Activated naive CD4-positive, alpha-beta T cell treated with anti-CD3 and anti-CD28 coated beads, Interleukin-2, amount 50 U/mL, for 72 hours (primary cell): ENCODE measurements at regions not wholly inside any gene's neighbourhood (a gene's known extent, or its start where the extent isn't known, plus 50 kb on each side); places are given as distances from the start of the nearest gene placed in this dataset.

ENCODE experiments used
- ATAC-seq, 2 donors: fragments of 150-1000 bp; cut with Tn5 transposase; 2 replicates each; pipeline ENCODE4 v1.10.0; 2021; ENCODE audit warnings: mild to moderate bottlenecking in 2 of 2, moderate library complexity in 2 of 2
- DNase-seq, 2 donors: peaks; one replicate each; pipeline ENCODE4 v3.0.0; 2021 to 2022; ENCODE audit warnings: low spot score in 2 of 2
- H3K27ac Mint-ChIP-seq, 2 donors: one replicate each; pipeline ENCODE4 v1.8.0; 2022; ENCODE audit warnings: mild to moderate bottlenecking in 2 of 2, mixed read lengths in 2 of 2
- H3K36me3 Mint-ChIP-seq, 2 donors: one replicate each; pipeline ENCODE4 v1.8.0; 2022; ENCODE audit warnings: mixed read lengths in 2 of 2
- H3K9me3 Mint-ChIP-seq, 2 donors: one replicate each; pipeline ENCODE4 v1.8.0; 2022; ENCODE audit warnings: mixed read lengths in 2 of 2

GRCh38 chr1:87733386-87733785, 404.7 kb downstream of the LMO4 start:
- DNase-seq (no peak), ATAC-seq (no peak)
- no peak overlapping the region for H3K27ac Mint-ChIP-seq

DNA sequence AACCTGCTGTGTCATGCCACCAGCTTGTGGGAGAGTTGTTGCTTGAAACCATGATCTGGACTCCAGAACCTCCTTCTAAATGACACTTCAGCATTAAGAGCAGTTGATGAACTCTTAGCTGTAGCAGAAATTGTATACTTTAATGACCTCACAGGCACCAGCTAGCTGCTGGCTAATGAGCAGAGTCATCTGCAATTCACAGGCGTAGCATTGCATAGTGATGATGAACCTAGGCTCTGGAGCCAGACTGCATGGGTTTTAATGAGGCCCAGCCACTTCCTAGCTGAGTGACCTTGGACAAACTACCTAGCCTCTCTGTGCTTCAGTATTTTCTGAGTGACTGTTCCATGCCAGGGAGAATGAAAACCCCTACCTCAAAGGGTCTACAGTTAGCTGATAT, 407.1 kb downstream of the LMO4 start:
- no peak for ATAC-seq

More at GRCh38 chr1:87733386-87733785, 404.7 kb downstream of the LMO4 start:
- Mint-ChIP-seq H3K9me3 (peaks cover 0 to 5% of the 10 kb centered on the region in 2 donors), H3K36me3 (no peaks in the 10 kb centered on the region)

GRCh38 chr1:87739141-87739540, 410.5 kb downstream of the LMO4 start:
- Mint-ChIP-seq H3K36me3 (no peaks in the 10 kb centered on the region), H3K27ac (no peak overlapping the region), H3K9me3 (peaks cover 0 to 6% of the 10 kb centered on the region in 2 donors)
- no peak for DNase-seq
- no peak for ATAC-seq

More for the DNA sequence above, 407.1 kb downstream of the LMO4 start:
- Mint-ChIP-seq H3K36me3 (no peaks in the 10 kb centered on the region), H3K27ac (no peak overlapping the region), H3K9me3 (peaks cover 0 to 6% of the 10 kb centered on the region in 2 donors)
- no peak for DNase-seq

- no peak for DNase-seq
- no peak for ATAC-seq
- H3K9me3 Mint-ChIP-seq, result peaks cover 0 to 6% of the 10 kb centered on the region in 2 donors
- no peak overlapping the region for H3K27ac Mint-ChIP-seq
- H3K36me3 Mint-ChIP-seq, result no peaks in the 10 kb centered on the region
Observed at GRCh38 chr1:87739704-87740103, 411.0 kb downstream of the LMO4 start.

DNA sequence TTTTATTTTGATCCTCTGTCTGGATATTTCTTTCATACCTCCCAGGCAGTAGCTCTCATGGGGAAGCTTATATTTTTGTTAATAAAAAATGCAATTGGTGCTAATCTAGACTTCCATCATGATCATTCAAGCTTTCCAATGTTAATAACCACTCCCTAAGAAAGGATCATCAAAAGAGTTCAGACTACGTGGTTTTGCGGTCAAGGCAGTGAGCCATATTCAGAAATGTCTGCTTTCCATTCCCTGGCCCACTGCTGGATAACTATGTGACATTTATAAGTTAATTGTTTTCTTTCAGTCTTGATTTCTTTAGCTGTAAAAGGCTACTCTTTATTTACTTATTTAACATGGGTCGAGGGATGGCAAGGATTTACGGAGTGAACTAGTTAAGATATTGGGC, 414.6 kb downstream of the LMO4 start:
- DNase-seq (no peak), ATAC-seq (no peak)
- Mint-ChIP-seq H3K27ac (no peak overlapping the region), H3K36me3 (no peaks in the 10 kb centered on the region), H3K9me3 (peaks cover 0 to 2% of the 10 kb centered on the region in 2 donors)

GRCh38 chr1:87744056-87744455, 415.4 kb downstream of the LMO4 start:
- Mint-ChIP-seq H3K36me3 (no peaks in the 10 kb centered on the region), H3K27ac (no peak overlapping the region), H3K9me3 (no peaks in the 10 kb centered on the region)
- DNase-seq, result no peak
- ATAC-seq, result no peak

GRCh38 chr1:87744763-87745162, 416.1 kb downstream of the LMO4 start:
- Mint-ChIP-seq H3K9me3 (no peaks in the 10 kb centered on the region), H3K27ac (no peak overlapping the region), H3K36me3 (no peaks in the 10 kb centered on the region)
- ATAC-seq, result no peak
- no peak for DNase-seq

- Mint-ChIP-seq H3K36me3 (no peaks in the 10 kb centered on the region), H3K27ac (no peak overlapping the region), H3K9me3 (no peaks in the 10 kb centered on the region)
- ATAC-seq, result no peak
- no peak for DNase-seq
Observed at GRCh38 chr1:87753366-87753765, 424.7 kb downstream of the LMO4 start.

GRCh38 chr1:87754139-87754538, 425.5 kb downstream of the LMO4 start:
- Mint-ChIP-seq H3K36me3 (no peaks in the 10 kb centered on the region), H3K9me3 (no peaks in the 10 kb centered on the region), H3K27ac (no peak overlapping the region)
- ATAC-seq (no peak), DNase-seq (no peak)

GRCh38 chr1:87757676-87758075, 429.0 kb downstream of the LMO4 start:
- Mint-ChIP-seq H3K9me3 (no peaks in the 10 kb centered on the region), H3K27ac (no peak overlapping the region), H3K36me3 (no peaks in the 10 kb centered on the region)
- ATAC-seq, result no peak
- no peak for DNase-seq

- no peaks in the 10 kb centered on the region for H3K9me3 Mint-ChIP-seq
- no peaks in the 10 kb centered on the region for H3K36me3 Mint-ChIP-seq
- DNase-seq (no peak), ATAC-seq (no peak)
- H3K27ac Mint-ChIP-seq, result no peak overlapping the region
Observed at GRCh38 chr1:87759421-87760087, 430.9 kb downstream of the LMO4 start.

DNA sequence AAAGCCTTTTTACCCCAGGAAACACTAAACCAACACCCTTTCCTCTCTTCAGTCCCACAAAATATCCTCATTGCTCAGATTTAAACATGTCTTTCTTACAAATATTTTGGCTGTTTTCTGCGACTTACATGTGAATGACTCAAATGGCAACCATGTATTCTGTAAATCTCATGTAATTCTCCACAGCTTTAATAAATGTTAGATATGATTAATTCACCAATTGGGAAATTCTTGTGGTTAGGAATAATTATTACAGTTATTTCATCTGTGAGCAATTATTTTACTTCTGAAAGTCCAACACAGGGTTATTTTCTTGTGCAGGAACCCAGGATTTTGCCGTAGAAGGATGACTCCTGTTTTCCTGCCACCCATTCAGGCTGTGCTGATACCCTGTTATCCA, 431.5 kb downstream of the LMO4 start:
- H3K27ac Mint-ChIP-seq, result no peak overlapping the region
- DNase-seq (no peak), ATAC-seq (no peak)
- H3K9me3 Mint-ChIP-seq, result peaks cover 0 to 4% of the 10 kb centered on the region in 2 donors
- no peaks in the 10 kb centered on the region for H3K36me3 Mint-ChIP-seq

DNA sequence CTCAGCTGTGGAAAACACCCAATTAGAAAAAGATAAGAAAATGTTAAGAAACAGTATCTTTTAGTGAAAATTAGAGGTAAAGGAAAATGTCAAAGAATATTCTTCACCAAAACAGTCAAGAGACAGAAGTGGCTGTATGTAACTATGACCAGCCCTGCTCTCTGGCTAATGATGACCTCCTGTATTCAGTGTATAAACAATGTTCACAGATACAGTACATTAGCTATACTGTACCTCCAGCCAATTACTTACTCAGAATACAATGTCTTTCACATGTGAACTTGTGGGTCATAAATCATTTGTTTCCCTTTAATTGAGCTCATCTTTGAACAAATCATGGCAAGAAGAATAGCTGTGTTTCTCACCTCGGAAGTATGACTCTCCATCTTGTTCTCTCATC, 432.0 kb downstream of the LMO4 start:
- H3K36me3 Mint-ChIP-seq, result no peaks in the 10 kb centered on the region
- no peak for DNase-seq
- H3K9me3 Mint-ChIP-seq, result peaks cover 0 to 4% of the 10 kb centered on the region in 2 donors
- no peak overlapping the region for H3K27ac Mint-ChIP-seq
- ATAC-seq, result no peak

DNA sequence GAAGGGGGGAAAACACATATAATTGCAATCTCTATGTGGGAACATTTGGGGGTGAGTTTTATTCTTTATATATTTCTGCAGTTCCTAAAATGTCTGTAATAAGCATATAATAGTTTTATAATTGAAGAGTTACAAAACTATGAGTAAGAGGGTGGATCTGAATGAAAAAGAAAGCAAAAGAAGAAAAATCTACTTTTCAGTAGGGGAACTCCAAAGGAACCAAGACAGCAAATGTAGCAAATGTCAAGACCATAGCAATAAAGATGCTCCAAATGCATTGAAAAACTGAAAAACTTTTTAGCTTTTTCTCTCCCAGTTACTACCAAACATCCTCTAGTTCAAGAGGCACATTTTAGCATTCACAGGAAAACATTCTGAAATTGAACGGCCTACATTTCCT, 434.8 kb downstream of the LMO4 start:
- DNase-seq, result no peak
- peaks cover 0 to 4% of the 10 kb centered on the region in 2 donors for H3K9me3 Mint-ChIP-seq
- H3K27ac Mint-ChIP-seq, result no peak overlapping the region
- H3K36me3 Mint-ChIP-seq, result no peaks in the 10 kb centered on the region
- no peak for ATAC-seq

DNA sequence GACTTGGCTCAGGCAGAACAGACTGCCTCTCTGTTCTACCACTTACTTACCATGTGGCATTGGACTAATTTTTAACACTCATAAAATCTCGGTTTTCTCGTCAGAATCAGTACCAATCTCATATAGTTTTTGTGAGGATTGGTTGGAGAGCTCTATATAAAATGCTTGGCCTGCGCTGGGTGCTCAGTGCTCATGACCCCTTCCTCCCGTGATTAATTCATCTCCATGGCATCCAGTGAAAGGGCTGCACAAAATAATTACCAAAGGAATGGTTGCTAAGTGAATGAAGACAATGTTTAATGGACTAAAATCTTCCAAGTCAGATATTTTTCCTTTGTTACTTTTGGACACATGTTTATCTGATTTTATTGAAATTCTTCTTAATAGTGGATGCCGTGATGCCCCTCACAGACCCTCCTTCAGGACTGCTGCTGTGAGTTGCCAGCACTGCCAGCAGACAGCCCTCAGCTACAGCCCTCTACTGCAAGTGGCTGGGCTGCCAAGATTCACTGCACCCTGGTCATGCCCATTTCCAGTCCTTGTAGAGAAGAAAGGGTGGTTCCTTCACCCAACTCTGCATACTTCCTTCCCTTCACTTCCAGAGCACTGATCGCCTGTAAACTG, 436.5 kb downstream of the LMO4 start:
- peaks cover 0 to 4% of the 10 kb centered on the region in 2 donors for H3K9me3 Mint-ChIP-seq
- ATAC-seq, result no peak
- no peak for DNase-seq
- H3K36me3 Mint-ChIP-seq, result no peaks in the 10 kb centered on the region
- H3K27ac Mint-ChIP-seq, result no peak overlapping the region

DNA sequence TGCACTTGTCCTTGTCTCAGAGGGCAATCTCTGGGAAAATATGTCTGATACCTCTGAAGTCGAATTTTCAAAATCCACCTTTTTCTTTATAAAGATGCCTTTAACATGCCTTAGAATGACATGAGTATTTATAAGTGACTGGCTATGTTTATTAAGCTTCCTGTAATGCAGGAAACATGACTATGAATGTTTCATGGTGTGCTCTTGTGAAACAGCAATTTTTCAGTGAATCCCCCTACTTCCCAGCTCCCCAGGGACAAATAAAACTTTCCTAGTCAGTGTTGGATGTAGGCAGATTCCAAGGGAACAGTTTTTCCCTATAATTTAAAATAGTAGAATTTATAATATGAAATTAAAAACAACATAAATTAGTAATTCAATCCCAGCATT, 437.0 kb downstream of the LMO4 start:
- no peaks in the 10 kb centered on the region for H3K36me3 Mint-ChIP-seq
- H3K27ac Mint-ChIP-seq, result no peak overlapping the region
- DNase-seq (no peak), ATAC-seq (no peak)
- peaks cover 0 to 4% of the 10 kb centered on the region in 2 donors for H3K9me3 Mint-ChIP-seq

DNA sequence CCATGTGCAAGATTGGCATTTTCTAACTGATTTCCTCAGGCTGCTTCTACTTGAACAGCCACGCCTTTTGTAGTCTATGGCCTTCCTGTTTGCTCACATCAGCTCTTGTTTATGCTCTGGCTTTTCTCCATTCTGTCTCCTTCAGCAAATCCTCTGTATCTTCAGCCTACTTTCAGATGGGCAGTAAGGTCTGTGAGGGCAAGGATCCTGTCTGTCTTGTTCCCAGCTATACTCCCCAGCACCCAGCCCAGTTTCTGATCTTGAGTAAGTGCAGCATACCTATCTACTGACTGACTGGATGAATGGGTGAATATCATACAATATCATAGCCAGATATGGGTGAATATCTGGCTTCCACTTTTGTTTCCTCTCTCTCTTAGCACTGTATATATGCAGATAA, 438.1 kb downstream of the LMO4 start:
- no peak for DNase-seq
- ATAC-seq, result no peak
- Mint-ChIP-seq H3K36me3 (no peaks in the 10 kb centered on the region), H3K9me3 (peaks cover 0 to 4% of the 10 kb centered on the region in 2 donors), H3K27ac (no peak overlapping the region)

DNA sequence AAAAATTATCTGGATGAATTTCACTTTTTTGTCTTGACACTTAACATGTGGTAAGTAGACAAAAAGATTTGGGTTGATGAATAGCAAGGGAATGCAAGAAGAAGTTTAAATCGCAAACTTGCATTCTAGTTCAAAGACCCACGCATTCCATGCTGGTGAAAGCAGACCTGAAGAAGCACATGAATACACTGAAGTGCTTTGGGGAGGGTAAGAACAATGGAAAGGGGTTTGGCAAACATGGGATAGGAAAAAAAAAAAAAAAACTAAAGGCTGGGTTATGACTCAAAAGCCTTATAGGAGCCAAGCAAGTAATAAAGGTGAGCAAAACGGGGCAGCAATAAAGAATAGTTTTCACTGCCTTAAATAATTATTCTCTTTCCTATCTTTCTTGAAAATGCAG, 450.2 kb downstream of the LMO4 start:
- ATAC-seq, result no peak
- no peaks in the 10 kb centered on the region for H3K36me3 Mint-ChIP-seq

More for the DNA sequence above, 450.2 kb downstream of the LMO4 start:
- Mint-ChIP-seq H3K27ac (no peak overlapping the region), H3K9me3 (no peaks in the 10 kb centered on the region)
- DNase-seq, result no peak
